ENCODE measurements at regions not wholly inside any gene's neighbourhood (a gene's known extent, or its start where the extent isn't known, plus 50 kb on each side); places are given as distances from the start of the nearest gene placed in this dataset.

DNA sequence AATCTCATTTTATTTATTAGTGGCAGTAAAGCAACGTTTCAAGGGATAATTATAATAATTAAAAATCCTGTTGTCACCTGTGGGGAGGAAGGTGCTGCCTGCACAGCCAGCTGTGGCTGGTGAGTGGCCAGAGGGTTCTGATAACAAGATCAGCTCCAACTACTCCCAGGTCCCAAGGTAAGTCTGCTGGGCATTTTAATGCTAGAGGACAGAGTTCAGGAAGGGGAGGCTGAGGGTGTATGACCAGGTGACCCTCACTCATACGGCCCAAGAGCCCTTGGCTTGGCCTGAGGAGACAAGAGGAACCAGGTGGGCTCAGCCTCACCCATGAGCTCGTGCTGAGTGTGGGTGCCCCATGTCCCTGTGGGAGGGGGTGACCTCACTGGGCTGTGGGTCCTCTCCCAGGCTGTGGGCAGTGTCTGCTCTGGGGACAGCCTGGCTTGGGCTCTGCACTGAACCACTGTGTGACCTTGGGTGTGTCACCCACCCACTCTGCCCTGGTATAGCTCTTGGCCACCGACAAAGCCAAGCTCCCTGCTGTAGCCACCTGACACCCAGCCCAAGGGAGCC, 223.8 kb downstream of the PTPRU start:
- ATAC-seq, result no peak
- TF ChIP-seq PPARA (CRISPR knock-in tag; IDR thresholded peaks at IDR 0.05; ENCODE audit: borderline replicate concordance) (no peak), ARNTL (CRISPR knock-in tag; IDR thresholded peaks at IDR 0.05; ENCODE audit: borderline replicate concordance, low read depth) (no peak), BACH2 (CRISPR knock-in tag; IDR thresholded peaks at IDR 0.05; ENCODE audit: borderline replicate concordance) (no peak), GLIS3 (CRISPR knock-in tag; IDR thresholded peaks at IDR 0.05) (no peak), OSR1 (CRISPR knock-in tag; IDR thresholded peaks at IDR 0.05) (no peak), ZNF8 (CRISPR knock-in tag; IDR thresholded peaks at IDR 0.05) (no peak), ZNF565 (CRISPR knock-in tag; conservative IDR thresholded peaks at IDR 0.05; ENCODE audit: low read depth) (no peak), ZFP3 (CRISPR knock-in tag; IDR thresholded peaks at IDR 0.05) (no peak), CSDC2 (CRISPR knock-in tag; IDR thresholded peaks at IDR 0.05) (no peak), TOX (CRISPR knock-in tag; IDR thresholded peaks at IDR 0.05; ENCODE audit: borderline replicate concordance) (no peak), TCF4 (CRISPR knock-in tag; IDR thresholded peaks at IDR 0.05; ENCODE audit: borderline replicate concordance) (no peak), ZFP30 (CRISPR knock-in tag; IDR thresholded peaks at IDR 0.05) (no peak)
- TF ChIP-seq, protein P1, sequence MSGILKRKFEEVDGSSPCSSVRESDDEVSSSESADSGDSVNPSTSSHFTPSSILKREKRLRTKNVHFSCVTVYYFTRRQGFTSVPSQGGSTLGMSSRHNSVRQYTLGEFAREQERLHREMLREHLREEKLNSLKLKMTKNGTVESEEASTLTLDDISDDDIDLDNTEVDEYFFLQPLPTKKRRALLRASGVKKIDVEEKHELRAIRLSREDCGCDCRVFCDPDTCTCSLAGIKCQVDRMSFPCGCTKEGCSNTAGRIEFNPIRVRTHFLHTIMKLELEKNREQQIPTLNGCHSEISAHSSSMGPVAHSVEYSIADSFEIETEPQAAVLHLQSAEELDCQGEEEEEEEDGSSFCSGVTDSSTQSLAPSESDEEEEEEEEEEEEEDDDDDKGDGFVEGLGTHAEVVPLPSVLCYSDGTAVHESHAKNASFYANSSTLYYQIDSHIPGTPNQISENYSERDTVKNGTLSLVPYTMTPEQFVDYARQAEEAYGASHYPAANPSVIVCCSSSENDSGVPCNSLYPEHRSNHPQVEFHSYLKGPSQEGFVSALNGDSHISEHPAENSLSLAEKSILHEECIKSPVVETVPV (CRISPR knock-in tag; IDR thresholded peaks at IDR 0.05), result no peak
- TF ChIP-seq, protein P2, sequence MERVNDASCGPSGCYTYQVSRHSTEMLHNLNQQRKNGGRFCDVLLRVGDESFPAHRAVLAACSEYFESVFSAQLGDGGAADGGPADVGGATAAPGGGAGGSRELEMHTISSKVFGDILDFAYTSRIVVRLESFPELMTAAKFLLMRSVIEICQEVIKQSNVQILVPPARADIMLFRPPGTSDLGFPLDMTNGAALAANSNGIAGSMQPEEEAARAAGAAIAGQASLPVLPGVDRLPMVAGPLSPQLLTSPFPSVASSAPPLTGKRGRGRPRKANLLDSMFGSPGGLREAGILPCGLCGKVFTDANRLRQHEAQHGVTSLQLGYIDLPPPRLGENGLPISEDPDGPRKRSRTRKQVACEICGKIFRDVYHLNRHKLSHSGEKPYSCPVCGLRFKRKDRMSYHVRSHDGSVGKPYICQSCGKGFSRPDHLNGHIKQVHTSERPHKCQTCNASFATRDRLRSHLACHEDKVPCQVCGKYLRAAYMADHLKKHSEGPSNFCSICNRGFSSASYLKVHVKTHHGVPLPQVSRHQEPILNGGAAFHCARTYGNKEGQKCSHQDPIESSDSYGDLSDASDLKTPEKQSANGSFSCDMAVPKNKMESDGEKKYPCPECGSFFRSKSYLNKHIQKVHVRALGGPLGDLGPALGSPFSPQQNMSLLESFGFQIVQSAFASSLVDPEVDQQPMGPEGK (CRISPR knock-in tag; IDR thresholded peaks at IDR 0.05; ENCODE audit: borderline replicate concordance), result no peak
- TF ChIP-seq, protein P3, sequence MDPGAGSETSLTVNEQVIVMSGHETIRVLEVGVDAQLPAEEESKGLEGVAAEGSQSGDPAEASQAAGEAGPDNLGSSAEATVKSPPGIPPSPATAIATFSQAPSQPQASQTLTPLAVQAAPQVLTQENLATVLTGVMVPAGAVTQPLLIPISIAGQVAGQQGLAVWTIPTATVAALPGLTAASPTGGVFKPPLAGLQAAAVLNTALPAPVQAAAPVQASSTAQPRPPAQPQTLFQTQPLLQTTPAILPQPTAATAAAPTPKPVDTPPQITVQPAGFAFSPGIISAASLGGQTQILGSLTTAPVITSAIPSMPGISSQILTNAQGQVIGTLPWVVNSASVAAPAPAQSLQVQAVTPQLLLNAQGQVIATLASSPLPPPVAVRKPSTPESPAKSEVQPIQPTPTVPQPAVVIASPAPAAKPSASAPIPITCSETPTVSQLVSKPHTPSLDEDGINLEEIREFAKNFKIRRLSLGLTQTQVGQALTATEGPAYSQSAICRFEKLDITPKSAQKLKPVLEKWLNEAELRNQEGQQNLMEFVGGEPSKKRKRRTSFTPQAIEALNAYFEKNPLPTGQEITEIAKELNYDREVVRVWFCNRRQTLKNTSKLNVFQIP (CRISPR knock-in tag; IDR thresholded peaks at IDR 0.05; ENCODE audit: borderline replicate concordance, low read depth), result no peak

DNA sequence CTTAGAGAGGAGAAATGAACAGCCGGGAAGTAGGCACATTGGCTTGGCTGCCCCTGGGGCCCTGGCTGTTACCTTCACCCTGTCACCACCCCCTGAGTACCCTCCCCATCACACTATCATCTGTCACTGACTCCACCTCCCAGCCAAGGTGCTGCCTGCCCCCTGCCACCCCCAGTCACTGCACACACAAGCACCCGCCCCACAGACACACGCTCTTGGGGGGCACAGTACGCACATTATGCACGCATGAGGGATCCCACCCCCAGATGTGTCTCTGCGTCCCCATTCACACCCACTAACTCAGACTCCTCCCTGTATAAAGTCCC, 223.3 kb downstream of the PTPRU start:
- no peak for ATAC-seq
- TF ChIP-seq CSDC2 (CRISPR knock-in tag; IDR thresholded peaks at IDR 0.05), result no peak
- TF ChIP-seq, protein P1 (CRISPR knock-in tag; IDR thresholded peaks at IDR 0.05), result no peak
- TF ChIP-seq ESRRG (CRISPR knock-in tag; IDR thresholded peaks at IDR 0.05), result no peak
- no peak for TF ChIP-seq OSR1 (CRISPR knock-in tag; IDR thresholded peaks at IDR 0.05)
- TF ChIP-seq ZC3H10 (CRISPR knock-in tag; IDR thresholded peaks at IDR 0.05), result no peak
- no peak for TF ChIP-seq ZFP30 (CRISPR knock-in tag; IDR thresholded peaks at IDR 0.05)
- no peak for TF ChIP-seq ZNF565 (CRISPR knock-in tag; conservative IDR thresholded peaks at IDR 0.05; ENCODE audit: low read depth)
- TF ChIP-seq ZNF70 (CRISPR knock-in tag; IDR thresholded peaks at IDR 0.05), result no peak
- no peak for TF ChIP-seq ISL1 (CRISPR knock-in tag; IDR thresholded peaks at IDR 0.05)
- TF ChIP-seq, protein P4, sequence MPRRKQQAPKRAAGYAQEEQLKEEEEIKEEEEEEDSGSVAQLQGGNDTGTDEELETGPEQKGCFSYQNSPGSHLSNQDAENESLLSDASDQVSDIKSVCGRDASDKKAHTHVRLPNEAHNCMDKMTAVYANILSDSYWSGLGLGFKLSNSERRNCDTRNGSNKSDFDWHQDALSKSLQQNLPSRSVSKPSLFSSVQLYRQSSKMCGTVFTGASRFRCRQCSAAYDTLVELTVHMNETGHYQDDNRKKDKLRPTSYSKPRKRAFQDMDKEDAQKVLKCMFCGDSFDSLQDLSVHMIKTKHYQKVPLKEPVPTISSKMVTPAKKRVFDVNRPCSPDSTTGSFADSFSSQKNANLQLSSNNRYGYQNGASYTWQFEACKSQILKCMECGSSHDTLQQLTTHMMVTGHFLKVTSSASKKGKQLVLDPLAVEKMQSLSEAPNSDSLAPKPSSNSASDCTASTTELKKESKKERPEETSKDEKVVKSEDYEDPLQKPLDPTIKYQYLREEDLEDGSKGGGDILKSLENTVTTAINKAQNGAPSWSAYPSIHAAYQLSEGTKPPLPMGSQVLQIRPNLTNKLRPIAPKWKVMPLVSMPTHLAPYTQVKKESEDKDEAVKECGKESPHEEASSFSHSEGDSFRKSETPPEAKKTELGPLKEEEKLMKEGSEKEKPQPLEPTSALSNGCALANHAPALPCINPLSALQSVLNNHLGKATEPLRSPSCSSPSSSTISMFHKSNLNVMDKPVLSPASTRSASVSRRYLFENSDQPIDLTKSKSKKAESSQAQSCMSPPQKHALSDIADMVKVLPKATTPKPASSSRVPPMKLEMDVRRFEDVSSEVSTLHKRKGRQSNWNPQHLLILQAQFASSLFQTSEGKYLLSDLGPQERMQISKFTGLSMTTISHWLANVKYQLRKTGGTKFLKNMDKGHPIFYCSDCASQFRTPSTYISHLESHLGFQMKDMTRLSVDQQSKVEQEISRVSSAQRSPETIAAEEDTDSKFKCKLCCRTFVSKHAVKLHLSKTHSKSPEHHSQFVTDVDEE (CRISPR knock-in tag; IDR thresholded peaks at IDR 0.05), result no peak
- TF ChIP-seq, protein P3 (CRISPR knock-in tag; IDR thresholded peaks at IDR 0.05; ENCODE audit: borderline replicate concordance, low read depth), result no peak
- TF ChIP-seq SNAI2 (CRISPR knock-in tag; IDR thresholded peaks at IDR 0.05), result no peak
- no peak for TF ChIP-seq TOX (CRISPR knock-in tag; IDR thresholded peaks at IDR 0.05; ENCODE audit: borderline replicate concordance)
- TF ChIP-seq, protein P2 (CRISPR knock-in tag; IDR thresholded peaks at IDR 0.05; ENCODE audit: borderline replicate concordance), result no peak
- TF ChIP-seq ZNF8 (CRISPR knock-in tag; IDR thresholded peaks at IDR 0.05), result no peak
- no peak for TF ChIP-seq PPARA (CRISPR knock-in tag; IDR thresholded peaks at IDR 0.05; ENCODE audit: borderline replicate concordance)
- TF ChIP-seq, protein P5, sequence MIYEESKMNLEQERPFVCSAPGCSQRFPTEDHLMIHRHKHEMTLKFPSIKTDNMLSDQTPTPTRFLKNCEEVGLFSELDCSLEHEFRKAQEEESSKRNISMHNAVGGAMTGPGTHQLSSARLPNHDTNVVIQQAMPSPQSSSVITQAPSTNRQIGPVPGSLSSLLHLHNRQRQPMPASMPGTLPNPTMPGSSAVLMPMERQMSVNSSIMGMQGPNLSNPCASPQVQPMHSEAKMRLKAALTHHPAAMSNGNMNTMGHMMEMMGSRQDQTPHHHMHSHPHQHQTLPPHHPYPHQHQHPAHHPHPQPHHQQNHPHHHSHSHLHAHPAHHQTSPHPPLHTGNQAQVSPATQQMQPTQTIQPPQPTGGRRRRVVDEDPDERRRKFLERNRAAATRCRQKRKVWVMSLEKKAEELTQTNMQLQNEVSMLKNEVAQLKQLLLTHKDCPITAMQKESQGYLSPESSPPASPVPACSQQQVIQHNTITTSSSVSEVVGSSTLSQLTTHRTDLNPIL (CRISPR knock-in tag; IDR thresholded peaks at IDR 0.05; ENCODE audit: low read depth), result no peak
- no peak for TF ChIP-seq ZFP3 (CRISPR knock-in tag; IDR thresholded peaks at IDR 0.05)
- TF ChIP-seq ARNTL (CRISPR knock-in tag; IDR thresholded peaks at IDR 0.05; ENCODE audit: borderline replicate concordance, low read depth), result no peak
- TF ChIP-seq RARB (CRISPR knock-in tag; IDR thresholded peaks at IDR 0.05), result no peak
